HCT116 (cell line): ENCODE measurements at regions not wholly inside any gene's neighbourhood (a gene's known extent, or its start where the extent isn't known, plus 50 kb on each side); places are given as distances from the start of the nearest gene placed in this dataset.

Experiments
- ATAC-seq: fragments of 200-7000 bp; cut with Tn5 transposase; 2 replicates; pipeline ENCODE4 v1.9.1; 2020; ENCODE audit warnings: mild to moderate bottlenecking, moderate library complexity
- BruUV-seq: library from RNA; stranded (reverse); fragments of 400-500 nt; replicated peaks from 2 replicates; lab custom pipeline; 2021; lab: Mats Ljungman, UMichigan
- CTCF ChIA-PET: fragments of 300-600 bp; sonication (Branson Sonifier 250); formaldehyde crosslinking; loops from one replicate; lab custom pipeline; 2021; ENCODE audit warnings: antibody characterized with exemption; lab: Charles Lee
- POLR2A ChIA-PET: fragments of 300-600, 350-600 bp; sonication (Branson Sonifier 250); formaldehyde crosslinking; loops from one replicate; lab custom pipeline; 2021; ENCODE audit warnings: antibody characterized with exemption; lab: Charles Lee
- RAD21 ChIA-PET, 2 experiments: fragments of 300-600 bp; sonication (Branson Sonifier 250); formaldehyde crosslinking; loops; one replicate each; lab custom pipeline; 2023; ENCODE audit warnings: low total read pairs in 2 of 2; ENCODE audit not compliant: uncharacterized antibody in 2 of 2, unreplicated experiment in 2 of 2, low non-redundant PET in 1 of 2; lab: Charles Lee
- DNase-seq: peaks from one replicate; pipeline ENCODE4 v3.0.0-alpha.2; 2010; ENCODE audit warnings: low read depth, low spot score
- H2AFZ ChIP-seq: fragments of 200-600 bp; shearing (Covaris generic), sonication (generic); 2 replicates; pipeline ENCODE4 v1.6.1; 2017; ENCODE audit warnings: low read depth, mixed run types, mixed read lengths, antibody characterized with exemption, low read length; ENCODE audit not compliant: poor library complexity, severe bottlenecking
- H3K27ac ChIP-seq: 2 replicates; pipeline ENCODE4 v1.5.1; 2012; ENCODE audit warnings: low read depth, low read length
- H3K27me3 ChIP-seq: fragments of 200-600 bp; sonication (generic); 2 replicates; pipeline ENCODE4 v1.6.1; 2016; ENCODE audit warnings: mixed run types, low read length, mixed read lengths; ENCODE audit not compliant: insufficient read depth
- H3K36me3 ChIP-seq, 2 experiments: fragments of 200-500 bp in 1 of 2; fragments of 200-600 bp in 1 of 2; sonication (Bioruptor generic) in 1 of 2; sonication (generic) in 1 of 2; 2 replicates each; pipeline versions ENCODE4 v1.5.1 to v1.6.1; 2014 to 2016; ENCODE audit warnings: low read length in 2 of 2, inconsistent platforms in 1 of 2, mixed read lengths in 1 of 2, mixed run types in 1 of 2; ENCODE audit not compliant: insufficient read depth in 2 of 2, control insufficient read depth in 1 of 2
- H3K4me1 ChIP-seq, 2 experiments: fragments of 200-600 bp in 1 of 2; sonication (generic) in 1 of 2; 2 replicates each; pipeline versions ENCODE4 v1.5.1 to v1.6.1; 2012 to 2017; ENCODE audit warnings: low read length in 2 of 2, inconsistent platforms in 1 of 2, mild to moderate bottlenecking in 1 of 2, mixed read lengths in 1 of 2, mixed run types in 1 of 2, moderate library complexity in 1 of 2; ENCODE audit not compliant: insufficient read depth in 2 of 2, control insufficient read depth in 1 of 2
- H3K4me2 ChIP-seq: fragments of 200-600 bp; sonication (generic); 2 replicates; pipeline ENCODE4 v1.6.1; 2017; ENCODE audit warnings: mixed run types, low read length, mixed read lengths
- H3K4me3 ChIP-seq, 2 experiments: fragments of 200-600 bp in 1 of 2; sonication (generic) in 1 of 2; replicated peaks in 1 of 2; 2 replicates each; pipeline ENCODE4 v1.5.1; 2011 to 2016; ENCODE audit warnings: low read length in 2 of 2, control low read depth in 1 of 2, low read depth in 1 of 2, mild to moderate bottlenecking in 1 of 2, mixed read lengths in 1 of 2, mixed run types in 1 of 2
- H3K79me2 ChIP-seq: fragments of 200-600 bp; sonication (generic); 2 replicates; pipeline ENCODE4 v1.6.1; 2017; ENCODE audit warnings: mild to moderate bottlenecking, mixed run types, low read length, moderate library complexity, mixed read lengths; ENCODE audit not compliant: insufficient read depth
- H3K9ac ChIP-seq: fragments of 200-600 bp; sonication (generic); 2 replicates; pipeline ENCODE4 v1.6.1; 2016; ENCODE audit warnings: low read length, mixed read lengths
- H3K9me2 ChIP-seq: fragments of 200-600 bp; sonication (generic), shearing (Covaris generic); 2 replicates; pipeline ENCODE4 v1.6.1; 2017; ENCODE audit warnings: mixed run types, mild to moderate bottlenecking, moderate library complexity; ENCODE audit not compliant: insufficient read depth
- H3K9me3 ChIP-seq, 2 experiments: fragments of 200-500 bp in 1 of 2; fragments of 200-600 bp in 1 of 2; sonication (Bioruptor generic) in 1 of 2; sonication (generic) in 1 of 2; 2 replicates each; pipeline ENCODE4 v1.6.1; 2014 to 2017; ENCODE audit warnings: low read length in 2 of 2, mixed read lengths in 2 of 2, inconsistent platforms in 1 of 2, low read depth in 1 of 2, mild to moderate bottlenecking in 1 of 2, mixed run types in 1 of 2, moderate library complexity in 1 of 2; ENCODE audit not compliant: control insufficient read depth in 1 of 2, insufficient read depth in 1 of 2
- H4K20me1 ChIP-seq: fragments of 200-600 bp; sonication (generic), shearing (Covaris generic); 2 replicates; pipeline ENCODE4 v1.6.1; 2017; ENCODE audit warnings: mixed run types, mild to moderate bottlenecking, moderate library complexity; ENCODE audit not compliant: insufficient read depth
- CBX3 ChIP-seq: IDR thresholded peaks from 2 replicates; pipeline ENCODE4 v1.6.1; 2012; ENCODE audit warnings: low read depth
- CEBPB ChIP-seq: IDR thresholded peaks from 2 replicates; pipeline ENCODE4 v1.6.1; 2012; ENCODE audit warnings: low read depth
- EGR1 ChIP-seq: IDR thresholded peaks from 2 replicates; pipeline ENCODE4 v1.6.1; 2012; ENCODE audit warnings: low read depth
- EZH2phosphoT487 ChIP-seq: fragments of 200-600 bp; IDR thresholded peaks from 2 replicates; pipeline ENCODE4 v1.6.1; 2018; ENCODE audit warnings: antibody characterized with exemption, borderline replicate concordance
- FOSL1 ChIP-seq: IDR thresholded peaks from 2 replicates; pipeline ENCODE4 v1.6.1; 2012; ENCODE audit warnings: low read depth
- MAX ChIP-seq: IDR thresholded peaks from 2 replicates; pipeline ENCODE4 v1.6.1; 2012
- SIN3A ChIP-seq: IDR thresholded peaks from 2 replicates; pipeline ENCODE4 v1.6.1; 2012; ENCODE audit warnings: low read depth
- SP1 ChIP-seq: IDR thresholded peaks from 2 replicates; pipeline ENCODE4 v1.6.1; 2012; ENCODE audit warnings: low read depth
- TCF7L2 ChIP-seq: IDR thresholded peaks from 2 replicates; pipeline ENCODE4 v1.7.0; 2011; ENCODE audit warnings: borderline replicate concordance, inconsistent platforms; ENCODE audit not compliant: insufficient read depth, insufficient read length; ENCODE audit errors: extremely low read depth
- ZNF274 ChIP-seq: fragments of 200-500 bp; sonication (Bioruptor generic); IDR thresholded peaks from 2 replicates; pipeline ENCODE4 v1.6.1; 2014; ENCODE audit warnings: mild to moderate bottlenecking, low read depth, low read length, inconsistent platforms
- intact Hi-C: fragments of 100-400 bp; cut with micrococcal nuclease; formaldehyde crosslinking; loops from 2 replicates; pipeline ENCODE4 v1.10.0; 2022

- no peaks in the 10 kb centered on the region for H3K4me1 ChIP-seq
- intact Hi-C loops = no loop called here
- H3K4me3 ChIP-seq = no peak overlapping the region
- no peak for TF ChIP-seq MAX
- CTCF ChIA-PET = no interaction called here
- H3K27ac ChIP-seq = no peak overlapping the region
- DNase-seq (no peak), ATAC-seq (no peak)
- POLR2A ChIA-PET = no interaction called here
- no peak overlapping the region for H3K4me2 ChIP-seq
- no peak overlapping the region for H2AFZ ChIP-seq
- RAD21 ChIA-PET = no interaction called here
- no peaks in the 10 kb centered on the region for H3K79me2 ChIP-seq
- no peak overlapping the region for H3K9ac ChIP-seq
- H3K9me2 ChIP-seq = no peaks in the 10 kb centered on the region
- H3K36me3 ChIP-seq = no peaks in the 10 kb centered on the region
- H3K27me3 ChIP-seq = no peaks in the 10 kb centered on the region; the same call in 1 of the 2 replicates
- H4K20me1 ChIP-seq = no peaks in the 10 kb centered on the region
- no TSS peak for BruUV-seq
- H3K9me3 ChIP-seq = no peaks in the 10 kb centered on the region
These were observed 205.2 kb upstream of the COBL start for GRCh38 chr7:51521694-51522312.

- H3K79me2 ChIP-seq = no peaks in the 10 kb centered on the region
- no peak overlapping the region for H3K4me3 ChIP-seq
- intact Hi-C loops = no loop called here
- RAD21 ChIA-PET = no interaction called here
- CTCF ChIA-PET = no interaction called here
- no peaks in the 10 kb centered on the region; the same call in 1 of the 2 replicates for H3K27me3 ChIP-seq
- no peak overlapping the region for H3K4me2 ChIP-seq
- H3K9me2 ChIP-seq = no peaks in the 10 kb centered on the region
- H3K27ac ChIP-seq = no peak overlapping the region
- no TSS peak for BruUV-seq
- POLR2A ChIA-PET = no interaction called here
- no peak for DNase-seq
- no peaks in the 10 kb centered on the region for H3K9me3 ChIP-seq
- no peaks in the 10 kb centered on the region for H4K20me1 ChIP-seq
- no peaks in the 10 kb centered on the region for H3K36me3 ChIP-seq
- no peak overlapping the region for H3K9ac ChIP-seq
- no peak overlapping the region for H2AFZ ChIP-seq
- ATAC-seq = no peak
- no peaks in the 10 kb centered on the region for H3K4me1 ChIP-seq
- TF ChIP-seq TCF7L2 (no peak), MAX (no peak), CBX3 (no peak), EGR1 (no peak), CEBPB (no peak), FOSL1 (no peak), SP1 (no peak), SIN3A (no peak), ZNF274 (no peak), EZH2phosphoT487 (no peak)
These were observed 204.4 kb upstream of the COBL start for GRCh38 chr7:51521054-51521453.
